PC-3 (cell line): ENCODE measurements at regions not wholly inside any gene's neighbourhood (a gene's known extent, or its start where the extent isn't known, plus 50 kb on each side); places are given as distances from the start of the nearest gene placed in this dataset.
"Not testable (repeated sequence)": the region's sequence is repeated elsewhere in the genome, so short reads cannot be mapped to it uniquely, and the experiment has no call there.

Source experiments
- ATAC-seq: fragments of 200-7000 bp; cut with Tn5 transposase; 2 replicates; pipeline ENCODE4 v1.9.1; 2020; ENCODE audit warnings: mild to moderate bottlenecking, moderate library complexity
- BruUV-seq: library from RNA; stranded (reverse); fragments of 400-500 nt; replicated peaks from 2 replicates; lab custom pipeline; 2021; lab: Mats Ljungman, UMichigan
- CTCF ChIA-PET: fragments of 300-600 bp; sonication (Branson Sonifier 250); formaldehyde crosslinking; loops from one replicate; lab custom pipeline; 2022; ENCODE audit warnings: antibody characterized with exemption; lab: Charles Lee
- POLR2A ChIA-PET: fragments of 300-600 bp; sonication (Branson Sonifier 250); formaldehyde crosslinking; loops from one replicate; lab custom pipeline; 2022; ENCODE audit warnings: antibody characterized with exemption; ENCODE audit not compliant: unreplicated experiment; lab: Charles Lee
- DNase-seq: peaks from one replicate; pipeline ENCODE4 v3.0.0-alpha.2; 2015
- H2AFZ ChIP-seq: fragments of 300-600 bp; sonication (generic); 2 replicates; pipeline ENCODE4 v1.6.0; 2016; ENCODE audit warnings: antibody characterized with exemption, low read length
- H3F3A ChIP-seq: fragments of 300-600 bp; sonication (generic); one replicate; pipeline ENCODE4 v1.6.0; 2017; ENCODE audit warnings: antibody characterized with exemption, low read length, control low read depth, mild to moderate bottlenecking; ENCODE audit not compliant: unreplicated experiment
- H3K27ac ChIP-seq: fragments of 300-600 bp; sonication (generic); 2 replicates; pipeline ENCODE4 v1.5.1; 2016; ENCODE audit warnings: mild to moderate bottlenecking, low read length
- H3K27me3 ChIP-seq: fragments of 300-600 bp; sonication (generic); 2 replicates; pipeline ENCODE4 v1.6.1; 2016; ENCODE audit warnings: low read length, mixed read lengths
- H3K36me3 ChIP-seq: fragments of 300-600 bp; sonication (generic); 2 replicates; pipeline ENCODE4 v1.6.1; 2016; ENCODE audit warnings: low read depth, mixed run types, low read length, mixed read lengths
- H3K4me1 ChIP-seq: fragments of 300-600 bp; sonication (generic); 2 replicates; pipeline ENCODE4 v1.5.1; 2016; ENCODE audit warnings: low read length; ENCODE audit not compliant: insufficient read depth
- H3K4me2 ChIP-seq: fragments of 300-600 bp; sonication (generic); 2 replicates; pipeline ENCODE4 v1.6.0; 2016; ENCODE audit warnings: low read length
- H3K4me3 ChIP-seq: fragments of 300-600 bp; sonication (generic); 2 replicates; pipeline ENCODE4 v1.5.1; 2016; ENCODE audit warnings: mild to moderate bottlenecking, low read length, mixed read lengths
- H3K79me2 ChIP-seq: fragments of 300-600 bp; sonication (generic); 2 replicates; pipeline ENCODE4 v1.6.1; 2017; ENCODE audit warnings: low read length, mixed read lengths
- H3K9ac ChIP-seq: fragments of 300-600 bp; sonication (generic); 2 replicates; pipeline ENCODE4 v1.6.0; 2016; ENCODE audit warnings: mild to moderate bottlenecking, low read length
- H3K9me2 ChIP-seq: fragments of 300-600 bp; sonication (generic); replicated peaks from 2 replicates; pipeline ENCODE4 v1.6.1; 2016; ENCODE audit warnings: mixed run types, low read length, mixed read lengths
- H3K9me3 ChIP-seq: fragments of 300-600 bp; sonication (generic); 2 replicates; pipeline ENCODE4 v1.6.1; 2016; ENCODE audit warnings: low read length, mixed read lengths
- H4K20me1 ChIP-seq: fragments of 300-600 bp; sonication (generic); 2 replicates; pipeline ENCODE4 v1.6.1; 2016; ENCODE audit warnings: low read length, mixed read lengths
- EZH2 ChIP-seq: fragments of 300-600 bp; sonication (generic); IDR thresholded peaks from one replicate; pipeline ENCODE4 v1.6.1; 2017; ENCODE audit warnings: antibody characterized with exemption, mild to moderate bottlenecking, low read length; ENCODE audit not compliant: unreplicated experiment
- EZH2phosphoT487 ChIP-seq: fragments of 300-600 bp; sonication (generic); IDR thresholded peaks from 2 replicates; pipeline ENCODE4 v1.6.1; 2018; ENCODE audit warnings: mild to moderate bottlenecking, antibody characterized with exemption, low read length, borderline replicate concordance
- intact Hi-C: fragments of 100-400 bp; cut with micrococcal nuclease; formaldehyde crosslinking; loops from 2 replicates; pipeline ENCODE4 v1.9.0; 2023
- TF ChIP-seq, protein P1 (sequence below): fragments of 300-600 bp; sonication (generic); conservative IDR thresholded peaks from 2 replicates; pipeline ENCODE4 v1.5.1; 2017; ENCODE audit warnings: antibody characterized with exemption, low read depth, mild to moderate bottlenecking, low read length

DNA sequence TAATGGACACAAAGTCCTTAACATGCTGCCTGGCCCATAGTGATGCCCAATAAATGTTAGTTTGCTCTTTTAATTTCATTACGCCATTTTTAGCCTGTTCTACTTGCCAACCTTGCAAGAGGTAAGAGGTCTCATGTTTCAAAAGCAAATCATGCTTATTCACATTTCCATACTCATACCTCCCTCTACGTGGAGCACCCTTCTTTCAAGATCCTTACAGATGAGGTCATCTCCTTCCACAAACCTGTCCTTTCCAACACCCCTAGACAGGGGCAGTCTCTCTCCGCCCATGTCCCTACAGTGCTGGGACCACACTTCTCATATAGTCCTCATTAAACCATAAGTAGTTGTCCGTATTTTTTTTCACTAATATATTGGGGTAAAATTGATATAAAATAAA lies 271.3 kb downstream of the FGFR2 start:
- Histone ChIP-seq H3K27me3 (no peaks in the 10 kb centered on the region), H3K4me2 (no peak overlapping the region), H3K27ac (no peak overlapping the region), H3F3A (no peaks in the 10 kb centered on the region), H3K79me2 (no peaks in the 10 kb centered on the region), H2AFZ (no peak overlapping the region), H3K36me3 (no peaks in the 10 kb centered on the region), H4K20me1 (no peaks in the 10 kb centered on the region), H3K9me2 (no peaks in the 10 kb centered on the region), H3K9ac (no peak overlapping the region), H3K4me1 (peaks cover 5% of the 10 kb centered on the region; the same call in 1 of the 2 replicates), H3K4me3 (no peak overlapping the region), H3K9me3 (no peaks in the 10 kb centered on the region)
- TF ChIP-seq, protein P1, sequence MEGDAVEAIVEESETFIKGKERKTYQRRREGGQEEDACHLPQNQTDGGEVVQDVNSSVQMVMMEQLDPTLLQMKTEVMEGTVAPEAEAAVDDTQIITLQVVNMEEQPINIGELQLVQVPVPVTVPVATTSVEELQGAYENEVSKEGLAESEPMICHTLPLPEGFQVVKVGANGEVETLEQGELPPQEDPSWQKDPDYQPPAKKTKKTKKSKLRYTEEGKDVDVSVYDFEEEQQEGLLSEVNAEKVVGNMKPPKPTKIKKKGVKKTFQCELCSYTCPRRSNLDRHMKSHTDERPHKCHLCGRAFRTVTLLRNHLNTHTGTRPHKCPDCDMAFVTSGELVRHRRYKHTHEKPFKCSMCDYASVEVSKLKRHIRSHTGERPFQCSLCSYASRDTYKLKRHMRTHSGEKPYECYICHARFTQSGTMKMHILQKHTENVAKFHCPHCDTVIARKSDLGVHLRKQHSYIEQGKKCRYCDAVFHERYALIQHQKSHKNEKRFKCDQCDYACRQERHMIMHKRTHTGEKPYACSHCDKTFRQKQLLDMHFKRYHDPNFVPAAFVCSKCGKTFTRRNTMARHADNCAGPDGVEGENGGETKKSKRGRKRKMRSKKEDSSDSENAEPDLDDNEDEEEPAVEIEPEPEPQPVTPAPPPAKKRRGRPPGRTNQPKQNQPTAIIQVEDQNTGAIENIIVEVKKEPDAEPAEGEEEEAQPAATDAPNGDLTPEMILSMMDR, result no peak
- TF ChIP-seq EZH2 (no peak), EZH2phosphoT487 (no peak)
- no peak for DNase-seq
- no peak for ATAC-seq
- POLR2A ChIA-PET, result no interaction called here
- CTCF ChIA-PET, result no interaction called here
- BruUV-seq, result no TSS peak
- intact Hi-C loops, result no loop called here

DNA sequence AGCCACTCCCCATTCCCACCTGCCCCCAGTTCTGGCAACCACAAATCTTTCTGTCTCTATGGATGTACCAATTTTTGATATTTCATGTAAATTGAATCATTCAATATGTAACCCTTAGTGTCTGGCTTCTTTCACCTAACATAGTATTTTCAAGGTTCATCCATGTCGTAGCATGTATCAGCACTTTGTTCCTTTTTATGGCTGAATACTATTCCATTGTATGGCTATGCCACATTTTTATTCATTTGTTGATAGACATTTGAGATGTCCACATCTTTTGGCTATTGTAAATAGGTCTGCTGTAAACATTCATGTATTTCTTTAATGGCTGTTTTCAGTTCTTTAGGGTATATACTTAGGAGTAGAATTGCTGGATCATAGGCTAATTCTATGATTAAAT lies 270.5 kb downstream of the FGFR2 start:
- CTCF ChIA-PET, result no interaction called here
- POLR2A ChIA-PET, result no interaction called here
- DNase-seq, result no peak
- Histone ChIP-seq H4K20me1 (no peaks in the 10 kb centered on the region), H3K4me1 (peaks cover 5% of the 10 kb centered on the region; the same call in 1 of the 2 replicates), H3K27ac (no peak overlapping the region), H3K9ac (no peak overlapping the region), H2AFZ (no peak overlapping the region), H3K27me3 (no peaks in the 10 kb centered on the region), H3F3A (no peaks in the 10 kb centered on the region), H3K79me2 (no peaks in the 10 kb centered on the region), H3K9me3 (no peaks in the 10 kb centered on the region), H3K9me2 (no peaks in the 10 kb centered on the region), H3K4me2 (no peak overlapping the region), H3K36me3 (no peaks in the 10 kb centered on the region), H3K4me3 (no peak overlapping the region)
- TF ChIP-seq, protein P1, result no peak
- no peak for TF ChIP-seq EZH2phosphoT487
- no peak for TF ChIP-seq EZH2
- ATAC-seq, result no peak
- BruUV-seq, result no TSS peak
- intact Hi-C loops, result no loop called here

DNA sequence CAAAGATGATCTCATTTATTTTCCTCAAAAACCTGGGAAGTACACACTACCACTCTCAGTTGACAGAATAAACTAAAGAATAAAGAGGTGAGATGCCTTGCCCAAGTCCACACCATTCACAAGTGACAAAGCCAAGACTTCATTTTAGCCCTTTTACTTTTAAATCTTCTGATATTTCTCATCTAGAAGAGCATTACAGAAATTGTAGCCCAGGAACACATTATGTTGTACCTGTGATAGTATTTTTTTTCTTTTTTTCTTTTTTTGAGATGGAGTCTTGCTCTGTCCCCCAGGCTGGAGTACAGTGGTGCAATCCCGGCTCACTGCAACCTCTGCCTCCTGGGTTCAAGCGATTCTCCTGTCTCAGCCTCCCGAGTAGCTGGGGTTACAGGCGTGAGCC lies 268.6 kb downstream of the FGFR2 start:
- H3K27ac ChIP-seq, BruUV-seq, POLR2A ChIA-PET, CTCF ChIA-PET, DNase-seq, H3K9ac ChIP-seq, ATAC-seq, H3K27me3 ChIP-seq, intact Hi-C loops, H3K36me3 ChIP-seq, H2AFZ ChIP-seq, H3F3A ChIP-seq, H4K20me1 ChIP-seq, H3K4me3 ChIP-seq, H3K9me3 ChIP-seq, H3K4me1 ChIP-seq, H3K79me2 ChIP-seq, H3K4me2 ChIP-seq, H3K9me2 ChIP-seq: not testable (repeated sequence)
